DMS153 (cell line): ENCODE measurements at regions not wholly inside any gene's neighbourhood (a gene's known extent, or its start where the extent isn't known, plus 50 kb on each side); places are given as distances from the start of the nearest gene placed in this dataset.

Source experiments
- DNase-seq: peaks from one replicate; lab custom pipeline; 2025; lab: John Stamatoyannopoulos, UW

- no peak for DNase-seq
Measured at GRCh38 chr11:97149741-97150140, 759.9 kb downstream of the JRKL start.

DNA sequence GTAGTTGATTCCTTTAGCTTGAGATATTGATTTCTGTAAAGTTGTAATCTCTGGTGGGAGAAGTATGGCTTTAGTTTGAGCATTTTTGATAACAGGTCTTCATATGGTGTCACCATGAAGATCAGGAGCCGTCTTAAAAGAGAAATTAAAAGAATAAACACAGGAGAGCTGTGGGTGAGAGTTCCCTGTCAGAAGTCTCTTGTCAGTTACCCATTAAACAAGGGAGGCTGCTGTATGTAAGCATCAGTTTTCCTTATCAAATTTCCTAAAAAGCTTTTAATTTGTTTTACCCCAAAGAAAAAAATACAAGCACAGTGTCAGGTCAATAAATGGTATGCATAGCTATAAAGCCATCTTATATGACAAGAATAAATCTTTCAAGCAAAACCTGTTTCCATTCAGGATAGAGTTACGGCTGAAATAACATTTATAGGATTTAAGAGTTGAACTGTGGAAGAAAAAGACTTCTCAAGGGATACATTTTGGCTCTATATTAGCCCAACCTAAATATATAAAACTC is 767.5 kb downstream of the JRKL start:
- DNase-seq, result no peak

GRCh38 chr11:97158243-97158642 is 768.4 kb downstream of the JRKL start:
- no peak for DNase-seq

DNA sequence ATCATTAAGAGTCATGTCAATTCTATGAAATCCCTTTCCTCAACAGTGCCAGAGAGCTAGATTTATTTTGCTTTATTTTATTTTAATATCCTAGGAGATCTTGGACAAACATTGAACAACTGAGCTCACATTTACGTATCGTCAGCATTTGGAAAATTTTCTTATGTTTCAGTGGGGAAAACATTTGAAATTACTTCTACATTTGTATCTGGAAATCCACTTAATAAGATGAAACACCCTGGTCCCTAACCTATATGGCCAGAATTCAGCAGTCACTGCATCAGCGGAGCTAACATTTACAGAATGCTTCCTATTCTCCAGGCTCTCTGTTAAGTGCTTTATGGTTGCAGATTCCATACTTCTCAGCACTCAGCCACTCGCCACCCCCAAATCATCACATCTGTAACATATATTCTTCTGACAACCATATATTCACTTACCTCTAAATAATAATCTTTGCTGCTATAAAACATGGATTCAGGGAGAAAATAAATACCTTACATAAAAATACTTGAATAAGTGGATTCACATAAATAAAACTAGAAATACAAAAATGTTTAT is 773.9 kb downstream of the JRKL start:
- DNase-seq, result no peak

DNA sequence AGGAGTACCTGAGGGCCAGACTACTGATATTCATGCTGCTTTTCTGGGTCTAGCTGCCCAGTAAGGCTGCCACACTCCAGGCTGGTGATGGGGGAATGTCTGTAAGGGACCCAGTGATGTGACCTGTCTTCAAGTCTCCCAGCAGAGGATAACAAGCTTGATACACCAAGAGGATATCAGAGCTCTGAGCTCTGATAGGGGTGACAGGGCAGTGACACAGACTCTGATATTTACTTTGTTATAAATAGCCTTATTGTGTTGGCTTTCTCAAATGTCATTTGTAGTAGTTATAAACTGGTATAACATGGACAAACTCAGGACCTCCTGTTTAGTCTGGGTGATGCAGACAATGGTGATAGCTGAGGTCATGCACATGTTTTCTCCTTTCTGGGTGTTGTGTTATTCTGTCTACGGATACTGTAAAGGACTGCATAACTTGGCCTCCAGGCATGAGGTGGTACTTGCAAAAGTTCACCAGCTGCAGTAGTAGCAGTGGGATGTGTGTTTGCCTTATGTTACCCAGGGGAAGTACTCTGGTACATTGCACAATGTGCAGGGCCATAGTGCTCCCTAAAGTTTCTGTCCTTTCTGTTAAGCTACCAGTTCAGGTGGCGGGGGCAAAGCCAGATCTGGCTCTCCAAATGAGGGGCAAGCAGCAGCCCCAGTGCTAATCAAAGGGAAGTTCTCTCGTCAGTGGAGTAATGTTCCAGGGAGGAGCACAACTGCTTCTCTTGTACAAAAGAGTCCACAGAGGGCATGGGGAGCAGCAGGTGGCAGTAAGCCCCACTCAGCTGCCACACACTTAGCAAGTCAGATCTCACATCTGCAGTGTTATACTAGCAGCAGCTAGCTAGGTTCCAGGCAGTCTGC is 812.2 kb downstream of the JRKL start:
- no peak for DNase-seq

DNA sequence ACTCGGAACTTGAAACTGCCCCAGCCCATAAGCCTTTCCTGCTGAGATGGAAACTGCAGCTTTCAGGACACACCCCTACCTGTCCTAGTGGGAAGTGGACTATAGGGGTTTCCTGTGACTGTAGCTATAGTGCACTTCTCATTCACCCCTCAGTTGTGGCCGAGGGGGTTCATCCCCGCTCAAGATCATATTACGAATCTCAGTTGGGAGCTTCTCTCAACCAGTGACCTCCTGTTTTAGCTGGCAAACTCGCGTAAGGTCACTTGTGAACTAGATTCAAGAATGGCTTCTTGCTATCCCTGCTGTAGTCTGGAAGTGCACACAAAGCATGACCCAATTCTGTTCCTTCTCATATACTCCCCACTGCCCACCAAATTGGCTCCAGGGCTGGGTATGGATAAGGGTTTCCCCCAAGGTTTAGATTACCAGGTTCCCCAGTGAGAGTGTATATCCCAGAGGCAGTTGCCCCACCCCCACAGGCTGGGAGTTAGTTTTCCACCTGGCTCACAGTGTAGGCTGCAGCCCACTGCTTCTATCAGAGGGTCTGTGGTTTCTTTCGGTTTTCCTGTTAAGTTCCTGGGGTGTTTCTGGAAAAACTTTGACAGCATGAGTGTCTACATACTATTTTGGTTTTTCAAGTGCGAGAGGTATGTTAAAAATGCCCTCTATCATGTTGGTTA is 812.9 kb downstream of the JRKL start:
- DNase-seq, result no peak

DNA sequence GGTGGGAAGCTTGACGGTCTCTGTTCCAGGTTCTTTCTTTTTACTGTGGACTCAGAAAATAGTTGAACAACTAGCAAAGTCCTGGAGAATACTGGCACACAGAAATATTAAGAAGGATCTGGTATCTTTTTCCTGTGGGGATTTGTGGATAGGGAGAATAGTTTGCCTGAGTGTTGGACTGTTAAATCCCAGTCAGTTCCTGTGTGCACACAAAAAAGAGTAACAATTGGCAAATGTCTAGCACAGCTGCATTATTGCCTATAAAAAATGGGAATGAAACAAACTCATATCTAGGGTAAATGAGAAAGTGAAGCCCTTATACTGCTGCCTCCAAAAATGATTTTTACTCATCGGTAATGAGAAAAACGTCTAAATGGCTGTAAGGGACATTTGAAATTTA is 828.2 kb downstream of the JRKL start:
- DNase-seq, result no peak

- DNase-seq, result no peak
Measured at GRCh38 chr11:97223647-97224046, 833.8 kb downstream of the JRKL start.

- DNase-seq, result no peak
Measured at GRCh38 chr11:97224396-97224795, 834.6 kb downstream of the JRKL start.

GRCh38 chr11:97225794-97226193 is 836.0 kb downstream of the JRKL start:
- DNase-seq, result no peak

DNA sequence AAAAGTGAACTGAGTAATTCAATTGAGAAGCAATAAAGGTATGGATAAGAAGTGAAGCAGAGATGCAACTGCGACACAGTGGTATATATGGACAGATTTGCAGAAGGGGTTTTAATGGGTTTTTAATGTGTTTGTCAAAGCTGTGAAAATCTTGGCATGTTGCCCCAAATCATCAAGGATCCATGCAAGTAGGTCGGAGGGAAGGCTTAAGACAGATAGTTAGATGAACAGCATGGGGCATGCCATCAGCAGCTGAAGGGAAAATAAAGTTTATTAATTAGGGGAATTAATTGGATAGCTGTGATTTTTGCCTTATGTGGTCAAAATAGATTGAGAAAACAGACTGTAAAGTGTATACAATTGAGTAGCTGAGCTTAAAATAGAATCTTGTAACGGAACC is 840.1 kb downstream of the JRKL start:
- no peak for DNase-seq

DNA sequence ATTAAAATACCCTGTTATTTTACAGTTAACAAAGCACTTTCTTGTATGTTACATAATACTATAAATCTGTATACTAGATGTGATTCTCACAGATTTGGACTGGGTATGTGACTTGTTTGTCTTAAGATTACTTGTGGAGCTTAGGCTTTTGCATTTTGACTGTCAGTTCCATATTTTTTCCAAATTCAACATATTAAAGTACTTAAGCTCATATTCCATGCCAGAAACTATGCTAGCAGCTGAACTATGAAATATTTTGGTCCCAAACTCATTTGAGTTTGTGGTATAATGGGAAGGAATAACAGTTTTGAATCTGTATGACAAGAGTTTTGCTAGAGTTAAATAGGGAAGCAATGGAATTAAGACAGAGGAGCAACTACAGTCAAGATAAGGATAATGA is 841.4 kb downstream of the JRKL start:
- no peak for DNase-seq

- DNase-seq, result no peak
Measured at GRCh38 chr11:97234016-97234415, 844.2 kb downstream of the JRKL start.

GRCh38 chr11:97237151-97237550 is 847.3 kb downstream of the JRKL start:
- no peak for DNase-seq

- no peak for DNase-seq
Measured at GRCh38 chr11:97247601-97248000, 857.8 kb downstream of the JRKL start.

- DNase-seq, result no peak
Measured at GRCh38 chr11:97254790-97255189, 865.0 kb downstream of the JRKL start.

DNA sequence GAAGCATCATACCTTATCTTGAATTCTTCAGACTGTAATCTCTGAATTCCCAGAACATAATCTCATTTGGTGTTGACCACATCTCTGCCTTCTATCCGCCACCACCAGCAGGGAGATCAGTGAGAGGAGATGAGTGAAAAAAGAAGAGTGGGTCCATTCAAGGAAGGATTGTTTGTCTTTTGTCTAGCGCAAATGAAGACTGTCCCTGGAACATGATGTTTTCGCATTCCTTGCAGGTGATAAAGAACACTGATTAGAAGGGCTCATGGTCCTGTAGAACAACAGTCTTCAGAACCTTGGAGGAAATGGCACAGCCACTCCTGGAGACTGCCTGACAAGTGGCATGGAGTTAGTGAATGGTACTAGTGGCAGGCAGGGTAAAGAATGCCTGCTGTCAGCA is 869.6 kb downstream of the JRKL start:
- DNase-seq, result no peak

DNA sequence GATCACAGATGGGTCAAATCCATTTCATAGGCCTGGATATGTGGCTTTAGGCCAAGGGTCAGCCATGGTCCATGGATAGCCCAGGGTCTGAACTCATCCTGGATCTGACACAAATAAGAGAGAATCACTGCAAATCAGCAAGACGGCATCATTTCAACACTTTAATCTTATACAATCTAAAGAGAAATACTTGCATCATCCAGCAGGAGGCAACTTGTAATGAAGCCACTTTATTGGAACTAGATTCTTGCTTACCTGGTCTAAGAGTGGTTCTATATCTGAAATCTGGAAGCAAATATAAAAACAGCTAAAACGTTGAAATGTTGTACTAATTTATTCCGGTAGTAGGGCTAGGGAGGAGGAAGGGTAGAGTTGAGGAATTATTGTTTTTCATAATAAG is 870.1 kb downstream of the JRKL start:
- DNase-seq, result no peak

DNA sequence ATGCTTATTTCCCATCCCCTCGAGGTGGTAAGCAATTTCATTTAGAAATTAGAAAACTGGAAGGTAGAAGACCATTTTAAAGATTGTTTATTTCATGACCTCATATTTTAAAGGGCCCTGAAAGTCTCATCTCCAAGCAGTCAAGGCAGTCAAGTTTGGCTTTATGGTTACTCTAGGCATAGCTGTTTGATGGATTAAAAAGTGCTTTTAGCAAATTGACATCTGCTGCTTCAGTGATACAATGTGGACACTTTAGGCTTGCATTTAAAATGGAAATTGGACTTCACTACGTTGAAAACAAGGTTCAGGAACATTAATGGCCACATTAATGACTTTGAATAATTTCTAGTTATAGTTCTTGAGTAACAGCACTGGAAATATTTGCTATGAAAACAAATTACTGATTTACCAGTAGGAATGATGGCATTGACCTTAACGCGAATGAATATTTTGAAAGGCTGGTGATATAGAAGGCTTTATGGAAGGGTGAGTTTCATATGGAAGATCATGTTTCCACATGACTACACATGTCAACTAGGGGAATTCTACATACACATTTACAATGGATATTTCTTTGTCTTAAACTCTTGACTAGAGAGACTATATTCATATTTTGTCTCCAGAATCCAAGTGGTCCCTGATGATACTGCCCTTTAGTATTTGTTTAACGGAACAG is 873.5 kb downstream of the JRKL start:
- no peak for DNase-seq

DNA sequence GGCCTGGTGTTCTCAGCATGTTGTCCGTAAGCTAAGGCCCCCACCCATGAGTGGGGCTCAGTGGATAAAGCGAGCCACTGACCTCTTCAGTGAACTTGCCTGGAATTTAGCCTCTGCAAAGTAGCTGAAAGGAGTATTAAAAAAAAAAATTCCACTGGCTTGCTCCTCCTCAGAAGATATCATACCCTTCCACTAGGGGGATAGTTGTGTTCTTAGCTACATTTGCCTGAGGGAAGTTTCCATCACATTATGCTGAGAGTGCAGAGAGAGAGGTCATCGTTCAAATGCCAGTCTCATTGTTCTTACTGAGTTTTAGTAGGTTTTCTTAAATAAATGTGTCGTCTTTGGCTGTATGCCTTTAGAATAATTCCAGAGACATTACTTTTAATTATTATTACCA is 879.7 kb downstream of the JRKL start:
- no peak for DNase-seq

DNA sequence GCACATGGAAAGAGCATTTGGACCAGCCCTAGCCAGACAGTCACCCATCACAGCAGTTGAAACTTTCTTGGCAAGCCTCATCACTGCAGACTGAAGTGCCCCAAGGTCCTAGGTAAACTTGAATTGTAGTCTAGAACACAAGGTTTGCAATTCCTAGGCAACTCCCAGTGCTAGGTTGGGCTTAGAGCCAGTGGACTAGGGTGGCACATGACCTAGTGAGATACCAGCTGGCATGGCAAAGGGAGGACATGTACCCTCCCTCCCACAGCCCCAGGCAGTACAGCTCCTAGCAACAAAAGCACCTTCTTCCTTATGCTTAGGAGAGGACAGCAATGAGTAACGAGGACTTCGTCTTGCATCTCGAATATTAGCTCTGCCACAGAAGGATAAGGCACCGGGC is 889.5 kb downstream of the JRKL start:
- no peak for DNase-seq

GRCh38 chr11:97280347-97280746 is 890.5 kb downstream of the JRKL start:
- no peak for DNase-seq

DNA sequence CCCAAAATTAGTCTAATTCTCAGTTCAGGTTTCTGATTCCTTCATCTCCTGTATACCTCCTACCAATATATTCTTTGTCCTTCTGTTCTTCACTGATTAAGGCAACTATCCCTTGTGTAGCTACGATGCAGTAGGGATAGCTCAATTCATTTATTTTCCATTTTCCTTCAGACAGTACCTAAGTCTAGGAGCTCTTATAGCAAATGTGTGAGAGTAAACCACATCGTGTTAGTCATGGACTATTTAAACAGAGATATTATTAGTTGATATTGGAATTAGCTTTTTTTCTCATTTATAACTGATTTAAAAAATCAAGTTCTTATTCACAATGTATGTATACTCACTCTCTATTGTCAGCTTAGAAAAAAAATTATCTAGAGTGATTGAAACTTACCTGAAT is 900.0 kb downstream of the JRKL start:
- DNase-seq, result no peak
